ENCODE measurements at regions not wholly inside any gene's neighbourhood (a gene's known extent, or its start where the extent isn't known, plus 50 kb on each side); places are given as distances from the start of the nearest gene placed in this dataset.

- TF ChIP-seq CTCF (IDR thresholded peaks at IDR 0.05; ENCODE audit: low read depth, low read length): peak; percentile 29
- no peak for TF ChIP-seq POLR2A (IDR thresholded peaks at IDR 0.05; ENCODE audit: extremely low read depth, insufficient read length)
- TF ChIP-seq, protein P1, sequence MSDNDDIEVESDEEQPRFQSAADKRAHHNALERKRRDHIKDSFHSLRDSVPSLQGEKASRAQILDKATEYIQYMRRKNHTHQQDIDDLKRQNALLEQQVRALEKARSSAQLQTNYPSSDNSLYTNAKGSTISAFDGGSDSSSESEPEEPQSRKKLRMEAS (IDR thresholded peaks at IDR 0.05; ENCODE audit: low read depth, low read length): no peak
These were observed 221.3 kb upstream of the TAS2R1 start for GRCh38 chr5:9851458-9851857.

All from NB4 (cell line).